OCI-LY7 (cell line): ENCODE measurements at regions not wholly inside any gene's neighbourhood (a gene's known extent, or its start where the extent isn't known, plus 50 kb on each side); places are given as distances from the start of the nearest gene placed in this dataset.

Experiments used
- BruUV-seq: library from RNA; stranded (reverse); fragments of 400-500 nt; replicated peaks from 2 replicates; lab custom pipeline; 2021; lab: Mats Ljungman, UMichigan
- CTCF ChIA-PET: fragments of 300-600 bp; sonication (Branson Sonifier 250); formaldehyde crosslinking; loops from one replicate; lab custom pipeline; 2022; ENCODE audit warnings: antibody characterized with exemption; ENCODE audit not compliant: unreplicated experiment; lab: Charles Lee
- POLR2A ChIA-PET: fragments of 300-600 bp; sonication (Branson Sonifier 250); formaldehyde crosslinking; loops from one replicate; lab custom pipeline; 2022; ENCODE audit warnings: antibody characterized with exemption; lab: Charles Lee
- DNase-seq: peaks from one replicate; pipeline ENCODE4 v3.0.0-alpha.2; 2015; ENCODE audit warnings: low spot score
- H2AFZ ChIP-seq: fragments of 200-600 bp; sonication (generic), shearing (Covaris generic); 2 replicates; pipeline ENCODE4 v1.6.1; 2014; ENCODE audit warnings: mild to moderate bottlenecking, antibody characterized with exemption, low read length, moderate library complexity
- H3K27ac ChIP-seq: fragments of 200-600 bp; sonication (generic); 2 replicates; pipeline ENCODE4 v1.5.1; 2014; ENCODE audit warnings: mixed run types, low read depth, mild to moderate bottlenecking, moderate library complexity, low read length, inconsistent platforms; ENCODE audit not compliant: poor library complexity, severe bottlenecking
- H3K36me3 ChIP-seq: fragments of 200-600 bp; sonication (generic); 2 replicates; pipeline ENCODE4 v1.6.1; 2014; ENCODE audit warnings: mild to moderate bottlenecking, antibody characterized with exemption, low read length, moderate library complexity, mixed read lengths; ENCODE audit not compliant: insufficient read depth
- H3K4me1 ChIP-seq: fragments of 200-600 bp; sonication (generic); 2 replicates; pipeline ENCODE4 v1.5.1; 2014; ENCODE audit warnings: mild to moderate bottlenecking, low read length; ENCODE audit not compliant: insufficient read depth, poor library complexity, severe bottlenecking
- H3K4me2 ChIP-seq: fragments of 200-600 bp; sonication (generic); 2 replicates; pipeline ENCODE4 v1.6.1; 2014; ENCODE audit warnings: mild to moderate bottlenecking, low read length
- H3K4me3 ChIP-seq: fragments of 200-600 bp; sonication (generic); 2 replicates; pipeline ENCODE4 v1.5.1; 2014; ENCODE audit warnings: mild to moderate bottlenecking, low read depth, low read length; ENCODE audit not compliant: poor library complexity, severe bottlenecking
- H3K79me2 ChIP-seq: fragments of 200-600 bp; sonication (generic); 2 replicates; pipeline ENCODE4 v1.6.1; 2016; ENCODE audit warnings: low read depth, mild to moderate bottlenecking, low read length, moderate library complexity, mixed read lengths; ENCODE audit not compliant: insufficient read depth
- H3K9me2 ChIP-seq: fragments of 200-600 bp; sonication (generic); 2 replicates; pipeline ENCODE4 v1.6.1; 2016; ENCODE audit warnings: mild to moderate bottlenecking, low read length, mixed read lengths; ENCODE audit not compliant: insufficient read depth
- H3K9me3 ChIP-seq: fragments of 200-600 bp; sonication (generic); 2 replicates; pipeline ENCODE4 v1.6.1; 2014; ENCODE audit warnings: mild to moderate bottlenecking, mixed run types, low read length, mixed read lengths
- H4K20me1 ChIP-seq: fragments of 200-600 bp; sonication (generic); 2 replicates; pipeline ENCODE4 v1.6.1; 2014; ENCODE audit warnings: mild to moderate bottlenecking, antibody characterized with exemption, low read length, moderate library complexity, mixed read lengths; ENCODE audit not compliant: insufficient read depth
- EZH2phosphoT487 ChIP-seq: fragments of 200-600 bp; sonication (generic); IDR thresholded peaks from 2 replicates; pipeline ENCODE4 v1.6.1; 2018; ENCODE audit warnings: low read depth, borderline replicate concordance, mild to moderate bottlenecking, mixed run types, antibody characterized with exemption, low read length, moderate library complexity, mixed read lengths
- intact Hi-C: fragments of 100-400 bp; cut with micrococcal nuclease; formaldehyde crosslinking; loops from one replicate; pipeline ENCODE4 v1.10.0; 2022; ENCODE audit not compliant: unreplicated experiment
- TF ChIP-seq, protein P1 (sequence below): fragments of 200-600 bp; sonication (generic); conservative IDR thresholded peaks from 2 replicates; pipeline ENCODE4 v1.5.1; 2014; ENCODE audit warnings: mild to moderate bottlenecking, antibody characterized with exemption, low read length, moderate library complexity, mixed read lengths

DNA sequence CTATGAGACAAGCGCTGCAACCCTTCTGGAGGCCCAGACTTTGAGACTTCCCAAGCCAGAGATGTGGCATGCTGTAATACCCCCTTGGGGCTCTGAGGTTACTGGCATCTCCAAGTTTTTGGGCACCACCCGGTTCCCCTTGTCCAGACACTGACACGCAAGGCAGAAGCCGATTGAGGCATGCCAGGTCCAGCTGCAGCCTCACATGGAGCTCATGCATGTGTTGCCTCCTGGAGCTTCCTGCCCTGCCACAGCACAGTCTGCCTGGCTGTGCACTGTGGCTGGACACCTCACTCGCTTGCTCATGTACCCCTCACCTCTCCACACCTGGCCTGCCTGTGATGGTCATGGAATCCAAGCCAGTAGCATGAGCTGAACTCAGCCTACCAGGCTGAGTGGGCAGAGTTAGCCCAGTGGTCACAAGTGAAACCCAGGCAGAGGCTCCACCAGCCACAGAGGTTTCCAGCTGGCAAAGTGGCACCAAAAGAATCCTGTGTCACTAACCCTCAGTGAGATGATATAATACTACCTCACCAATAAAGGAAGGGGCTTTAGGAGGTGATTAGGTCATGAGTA lies 789.2 kb upstream of the INTU start:
- POLR2A ChIA-PET, result interaction anchor here (1.7 kb wide), 1 partner anchor 10 kb away, joined by 6 read pairs; no protein-coding TSS in a partner anchor
- BruUV-seq, result no TSS peak
- H3K36me3 ChIP-seq, result no peaks in the 10 kb centered on the region

DNA sequence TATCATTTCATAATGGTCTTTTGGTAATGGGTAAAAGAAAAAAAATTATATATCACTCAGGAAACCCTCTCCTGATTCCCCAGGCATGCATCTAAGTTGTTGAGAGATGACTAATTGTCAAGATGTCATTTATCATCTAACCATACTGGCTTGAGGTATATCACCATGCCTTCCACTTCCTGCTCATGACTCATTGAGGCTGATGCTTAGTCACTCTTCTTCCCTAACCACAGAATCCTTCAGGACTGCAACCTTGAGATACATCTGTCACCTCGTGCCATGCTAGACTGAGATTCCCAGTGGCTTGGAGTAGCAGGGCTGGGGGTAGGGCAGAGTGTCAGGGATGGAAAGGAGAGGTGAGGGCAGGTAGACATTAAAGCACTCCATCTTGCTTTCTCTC lies 782.5 kb upstream of the INTU start:
- H3K4me2 ChIP-seq, result no peak overlapping the region
- no peaks in the 10 kb centered on the region for H3K9me2 ChIP-seq
- ChIA-PET CTCF (no interaction called here), POLR2A (interaction anchor here (0.7 kb wide), 1 partner anchor 10 kb away, joined by 3 read pairs; no protein-coding TSS in a partner anchor)
- no peaks in the 10 kb centered on the region for H3K9me3 ChIP-seq
- H3K4me1 ChIP-seq, result peaks cover 5% of the 10 kb centered on the region
- no peak overlapping the region for H2AFZ ChIP-seq
- no peak for DNase-seq
- intact Hi-C loops, result no loop called here
- TF ChIP-seq EZH2phosphoT487, result no peak
- TF ChIP-seq, protein P1, sequence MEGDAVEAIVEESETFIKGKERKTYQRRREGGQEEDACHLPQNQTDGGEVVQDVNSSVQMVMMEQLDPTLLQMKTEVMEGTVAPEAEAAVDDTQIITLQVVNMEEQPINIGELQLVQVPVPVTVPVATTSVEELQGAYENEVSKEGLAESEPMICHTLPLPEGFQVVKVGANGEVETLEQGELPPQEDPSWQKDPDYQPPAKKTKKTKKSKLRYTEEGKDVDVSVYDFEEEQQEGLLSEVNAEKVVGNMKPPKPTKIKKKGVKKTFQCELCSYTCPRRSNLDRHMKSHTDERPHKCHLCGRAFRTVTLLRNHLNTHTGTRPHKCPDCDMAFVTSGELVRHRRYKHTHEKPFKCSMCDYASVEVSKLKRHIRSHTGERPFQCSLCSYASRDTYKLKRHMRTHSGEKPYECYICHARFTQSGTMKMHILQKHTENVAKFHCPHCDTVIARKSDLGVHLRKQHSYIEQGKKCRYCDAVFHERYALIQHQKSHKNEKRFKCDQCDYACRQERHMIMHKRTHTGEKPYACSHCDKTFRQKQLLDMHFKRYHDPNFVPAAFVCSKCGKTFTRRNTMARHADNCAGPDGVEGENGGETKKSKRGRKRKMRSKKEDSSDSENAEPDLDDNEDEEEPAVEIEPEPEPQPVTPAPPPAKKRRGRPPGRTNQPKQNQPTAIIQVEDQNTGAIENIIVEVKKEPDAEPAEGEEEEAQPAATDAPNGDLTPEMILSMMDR, result no peak
- no TSS peak for BruUV-seq
- no peaks in the 10 kb centered on the region for H3K79me2 ChIP-seq
- no peak overlapping the region for H3K4me3 ChIP-seq
- H3K36me3 ChIP-seq, result no peaks in the 10 kb centered on the region
- H4K20me1 ChIP-seq, result no peaks in the 10 kb centered on the region
- no peak overlapping the region for H3K27ac ChIP-seq

More for the DNA sequence above, 789.2 kb upstream of the INTU start:
- no peak for DNase-seq
- Histone ChIP-seq H3K4me2 (no peak overlapping the region), H4K20me1 (no peaks in the 10 kb centered on the region), H2AFZ (no peak overlapping the region), H3K4me3 (no peak overlapping the region), H3K27ac (no peak overlapping the region), H3K4me1 (no peaks in the 10 kb centered on the region), H3K9me2 (no peaks in the 10 kb centered on the region), H3K79me2 (no peaks in the 10 kb centered on the region), H3K9me3 (no peaks in the 10 kb centered on the region)
- intact Hi-C loops, result no loop called here
- TF ChIP-seq, protein P1, result no peak
- TF ChIP-seq EZH2phosphoT487, result no peak
- CTCF ChIA-PET, result no interaction called here

DNA sequence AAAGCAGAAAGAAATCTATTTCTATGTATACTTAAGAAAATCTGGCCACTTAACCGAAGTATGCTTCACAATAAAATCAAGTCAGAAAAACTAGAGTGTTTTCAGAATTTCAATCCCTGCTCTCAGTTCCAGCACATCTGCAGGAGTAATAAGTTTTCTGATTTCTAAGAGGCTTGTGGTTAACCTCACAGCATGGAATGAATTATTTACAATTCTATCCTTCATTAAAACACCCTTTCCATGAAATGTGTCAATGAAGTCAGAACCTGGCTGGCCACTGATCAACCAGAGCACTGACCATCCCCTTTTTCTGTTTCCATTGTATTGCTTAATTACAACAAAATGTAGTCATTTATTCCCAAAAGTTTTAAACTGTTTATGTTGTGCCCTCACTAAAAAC lies 781.4 kb upstream of the INTU start:
- POLR2A ChIA-PET, result interaction anchor here (0.7 kb wide), 1 partner anchor 1763 kb away, joined by 3 read pairs; no protein-coding TSS in a partner anchor
- no peak for DNase-seq
- Histone ChIP-seq H4K20me1 (no peaks in the 10 kb centered on the region), H3K4me1 (peaks cover 5% of the 10 kb centered on the region), H3K4me3 (no peak overlapping the region), H3K9me2 (no peaks in the 10 kb centered on the region), H3K36me3 (no peaks in the 10 kb centered on the region), H3K79me2 (no peaks in the 10 kb centered on the region), H3K4me2 (no peak overlapping the region), H3K27ac (no peak overlapping the region), H2AFZ (no peak overlapping the region), H3K9me3 (no peaks in the 10 kb centered on the region)
- BruUV-seq, result no TSS peak
- CTCF ChIA-PET, result no interaction called here
- no peak for TF ChIP-seq EZH2phosphoT487
- TF ChIP-seq, protein P1, result no peak
- intact Hi-C loops, result no loop called here
